ENCODE measurements at regions not wholly inside any gene's neighbourhood (a gene's known extent, or its start where the extent isn't known, plus 50 kb on each side); places are given as distances from the start of the nearest gene placed in this dataset.

GRCh38 chr12:24153079-24153478 is 203.6 kb upstream of the SOX5 start:
- Histone ChIP-seq H2BK120ac (ENCODE audit: insufficient read depth, low read length, poor library complexity) (no peak overlapping the region), H3K23ac (ENCODE audit: low read length) (no peak overlapping the region), H3K4me2 (ENCODE audit: low read length) (no peak overlapping the region), H2AK5ac (ENCODE audit: low read length) (no peak overlapping the region), H3K27ac (ENCODE audit: low read depth, low read length) (no peak overlapping the region), H3K36me3 (ENCODE audit: control insufficient read depth in 1 of 2, insufficient read depth in 2 of 2, low read length in 2 of 2) (no peaks in the 10 kb centered on the region), H3K18ac (ENCODE audit: low read length) (no peak overlapping the region), H2BK5ac (ENCODE audit: low read depth, low read length, poor library complexity) (no peak overlapping the region), H3K79me2 (ENCODE audit: control insufficient read depth, insufficient read depth, low read length, poor library complexity) (no peaks in the 10 kb centered on the region), H2AFZ (ENCODE audit: insufficient read depth, low read length, poor library complexity) (no peak overlapping the region), H4K91ac (ENCODE audit: low read depth, low read length) (no peak overlapping the region), H3K14ac (ENCODE audit: low read length) (no peak overlapping the region), H2BK12ac (ENCODE audit: low read length) (no peak overlapping the region), H3K27me3 (ENCODE audit: insufficient read depth, low read length) (no peaks in the 10 kb centered on the region), H3K9me3 (ENCODE audit: insufficient read depth, low read depth, low read length) (no peaks in the 10 kb centered on the region), H3K4ac (ENCODE audit: low read depth, low read length) (no peak overlapping the region), H3K79me1 (ENCODE audit: low read length) (no peaks in the 10 kb centered on the region), H3K9ac (ENCODE audit: low read length) (no peak overlapping the region), H4K12ac (ENCODE audit: low read depth, low read length) (no peak overlapping the region), H3K4me3 (ENCODE audit: low read depth, low read length) (no peak overlapping the region), H4K8ac (ENCODE audit: low read depth, low read length) (no peak overlapping the region), H3K4me1 (ENCODE audit: control insufficient read depth in 1 of 2, insufficient read depth in 2 of 2, low read length in 2 of 2) (peaks cover 0 to 4% of the 10 kb centered on the region in 2 experiments)
- no CpG with 5 or more reads among the region's 2 CpGs for WGBS (ENCODE audit: extremely low coverage, insufficient coverage, insufficient read length)
- no peak for DNase-seq

GRCh38 chr12:24152270-24152669 is 202.8 kb upstream of the SOX5 start:
- H3K27me3 ChIP-seq (ENCODE audit: insufficient read depth, low read length) = no peaks in the 10 kb centered on the region
- no peak overlapping the region for H4K8ac ChIP-seq (ENCODE audit: low read depth, low read length)
- no peak overlapping the region for H3K14ac ChIP-seq (ENCODE audit: low read length)
- no peak overlapping the region for H2AFZ ChIP-seq (ENCODE audit: insufficient read depth, low read length, poor library complexity)
- no peaks in the 10 kb centered on the region for H3K79me1 ChIP-seq (ENCODE audit: low read length)
- H3K9me3 ChIP-seq (ENCODE audit: insufficient read depth, low read depth, low read length) = no peaks in the 10 kb centered on the region
- no peak overlapping the region for H2BK120ac ChIP-seq (ENCODE audit: insufficient read depth, low read length, poor library complexity)
- DNase-seq = no peak
- H2BK12ac ChIP-seq (ENCODE audit: low read length) = no peak overlapping the region
- no peak overlapping the region for H3K18ac ChIP-seq (ENCODE audit: low read length)
- no peak overlapping the region for H3K4me3 ChIP-seq (ENCODE audit: low read depth, low read length)
- H3K36me3 ChIP-seq (ENCODE audit: control insufficient read depth in 1 of 2, insufficient read depth in 2 of 2, low read length in 2 of 2) = no peaks in the 10 kb centered on the region
- no peak overlapping the region for H3K4ac ChIP-seq (ENCODE audit: low read depth, low read length)
- no peak overlapping the region for H4K12ac ChIP-seq (ENCODE audit: low read depth, low read length)
- no peak overlapping the region for H4K91ac ChIP-seq (ENCODE audit: low read depth, low read length)
- H2BK5ac ChIP-seq (ENCODE audit: low read depth, low read length, poor library complexity) = no peak overlapping the region
- H3K27ac ChIP-seq (ENCODE audit: low read depth, low read length) = no peak overlapping the region
- no peak overlapping the region for H3K9ac ChIP-seq (ENCODE audit: low read length)
- no CpG with 5 or more reads among the region's 3 CpGs for WGBS (ENCODE audit: extremely low coverage, insufficient coverage, insufficient read length)
- no peak overlapping the region for H2AK5ac ChIP-seq (ENCODE audit: low read length)
- H3K23ac ChIP-seq (ENCODE audit: low read length) = no peak overlapping the region
- H3K79me2 ChIP-seq (ENCODE audit: control insufficient read depth, insufficient read depth, low read length, poor library complexity) = no peaks in the 10 kb centered on the region
- peaks cover 0 to 4% of the 10 kb centered on the region in 2 experiments for H3K4me1 ChIP-seq (ENCODE audit: control insufficient read depth in 1 of 2, insufficient read depth in 2 of 2, low read length in 2 of 2)
- no peak overlapping the region for H3K4me2 ChIP-seq (ENCODE audit: low read length)

DNA sequence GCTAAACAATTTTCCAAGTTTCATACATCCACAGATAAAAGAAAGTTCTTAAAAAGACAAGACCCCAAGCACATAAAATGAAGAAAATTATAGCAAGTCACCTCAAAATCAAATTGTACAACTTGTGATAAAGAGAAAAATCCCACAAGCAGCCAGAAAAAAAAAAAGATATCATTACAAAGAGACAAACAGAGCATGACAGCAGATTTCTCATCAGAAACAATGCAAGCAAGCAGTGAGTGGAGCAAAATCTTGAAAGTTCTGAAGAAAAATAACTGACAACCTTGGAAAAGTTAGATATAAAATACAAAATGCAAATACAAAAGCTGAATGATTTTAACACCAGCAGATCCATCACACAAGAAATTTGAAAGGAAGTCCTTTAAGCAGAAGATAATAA is 194.5 kb upstream of the SOX5 start:
- no peak overlapping the region for H2BK5ac ChIP-seq (ENCODE audit: low read depth, low read length, poor library complexity)
- no peaks in the 10 kb centered on the region for H3K79me2 ChIP-seq (ENCODE audit: control insufficient read depth, insufficient read depth, low read length, poor library complexity)
- H3K4me1 ChIP-seq (ENCODE audit: control insufficient read depth in 1 of 2, insufficient read depth in 2 of 2, low read length in 2 of 2) = no peaks in the 10 kb centered on the region
- no peak overlapping the region for H3K23ac ChIP-seq (ENCODE audit: low read length)
- H4K91ac ChIP-seq (ENCODE audit: low read depth, low read length) = no peak overlapping the region
- no peak overlapping the region for H2BK120ac ChIP-seq (ENCODE audit: insufficient read depth, low read length, poor library complexity)
- no peak overlapping the region for H2AK5ac ChIP-seq (ENCODE audit: low read length)
- H3K18ac ChIP-seq (ENCODE audit: low read length) = no peak overlapping the region
- no peak overlapping the region for H2BK12ac ChIP-seq (ENCODE audit: low read length)
- H3K9ac ChIP-seq (ENCODE audit: low read length) = no peak overlapping the region
- no peak overlapping the region for H2AFZ ChIP-seq (ENCODE audit: insufficient read depth, low read length, poor library complexity)
- no peak overlapping the region for H3K14ac ChIP-seq (ENCODE audit: low read length)
- no peaks in the 10 kb centered on the region for H3K27me3 ChIP-seq (ENCODE audit: insufficient read depth, low read length)
- H3K79me1 ChIP-seq (ENCODE audit: low read length) = no peaks in the 10 kb centered on the region
- H4K12ac ChIP-seq (ENCODE audit: low read depth, low read length) = no peak overlapping the region
- no peak overlapping the region for H3K27ac ChIP-seq (ENCODE audit: low read depth, low read length)
- H3K4ac ChIP-seq (ENCODE audit: low read depth, low read length) = no peak overlapping the region
- H3K9me3 ChIP-seq (ENCODE audit: insufficient read depth, low read depth, low read length) = no peaks in the 10 kb centered on the region
- DNase-seq = no peak
- no peak overlapping the region for H4K8ac ChIP-seq (ENCODE audit: low read depth, low read length)
- H3K36me3 ChIP-seq (ENCODE audit: control insufficient read depth in 1 of 2, insufficient read depth in 2 of 2, low read length in 2 of 2) = no peaks in the 10 kb centered on the region
- H3K4me2 ChIP-seq (ENCODE audit: low read length) = no peak overlapping the region
- no peak overlapping the region for H3K4me3 ChIP-seq (ENCODE audit: low read depth, low read length)

- no peak for DNase-seq
- no peak overlapping the region for H4K91ac ChIP-seq (ENCODE audit: low read depth, low read length)
- no peak overlapping the region for H4K12ac ChIP-seq (ENCODE audit: low read depth, low read length)
- H3K36me3 ChIP-seq (ENCODE audit: control insufficient read depth in 1 of 2, insufficient read depth in 2 of 2, low read length in 2 of 2) = no peaks in the 10 kb centered on the region
- H2AK5ac ChIP-seq (ENCODE audit: low read length) = no peak overlapping the region
- no peak overlapping the region for H2BK120ac ChIP-seq (ENCODE audit: insufficient read depth, low read length, poor library complexity)
- no peak overlapping the region for H4K8ac ChIP-seq (ENCODE audit: low read depth, low read length)
- H2AFZ ChIP-seq (ENCODE audit: insufficient read depth, low read length, poor library complexity) = no peak overlapping the region
- no peak overlapping the region for H3K4ac ChIP-seq (ENCODE audit: low read depth, low read length)
- no peaks in the 10 kb centered on the region for H3K79me1 ChIP-seq (ENCODE audit: low read length)
- no CpG with 5 or more reads among the region's 9 CpGs for WGBS (ENCODE audit: extremely low coverage, insufficient coverage, insufficient read length)
- H3K23ac ChIP-seq (ENCODE audit: low read length) = no peak overlapping the region
- no peak overlapping the region for H3K18ac ChIP-seq (ENCODE audit: low read length)
- H3K14ac ChIP-seq (ENCODE audit: low read length) = no peak overlapping the region
- no peak overlapping the region for H2BK5ac ChIP-seq (ENCODE audit: low read depth, low read length, poor library complexity)
- H3K27me3 ChIP-seq (ENCODE audit: insufficient read depth, low read length) = no peaks in the 10 kb centered on the region
- no peak overlapping the region for H3K4me3 ChIP-seq (ENCODE audit: low read depth, low read length)
- no peaks in the 10 kb centered on the region for H3K79me2 ChIP-seq (ENCODE audit: control insufficient read depth, insufficient read depth, low read length, poor library complexity)
- no peak overlapping the region for H2BK12ac ChIP-seq (ENCODE audit: low read length)
- no peaks in the 10 kb centered on the region for H3K4me1 ChIP-seq (ENCODE audit: control insufficient read depth in 1 of 2, insufficient read depth in 2 of 2, low read length in 2 of 2)
- no peak overlapping the region for H3K9ac ChIP-seq (ENCODE audit: low read length)
- H3K9me3 ChIP-seq (ENCODE audit: insufficient read depth, low read depth, low read length) = no peaks in the 10 kb centered on the region
- no peak overlapping the region for H3K27ac ChIP-seq (ENCODE audit: low read depth, low read length)
- H3K4me2 ChIP-seq (ENCODE audit: low read length) = no peak overlapping the region
Measured at GRCh38 chr12:24139035-24139434, 189.6 kb upstream of the SOX5 start.

Data from trophoblast cell (in vitro differentiated cells and primary cell).